NCI-H510A (cell line): ENCODE measurements at regions not wholly inside any gene's neighbourhood (a gene's known extent, or its start where the extent isn't known, plus 50 kb on each side); places are given as distances from the start of the nearest gene placed in this dataset.

ENCODE experiments used
- DNase-seq: peaks from one replicate; lab custom pipeline; 2025; lab: John Stamatoyannopoulos, UW

GRCh38 chr1:67991546-67991945 is 58.9 kb downstream of the DIRAS3 start:
- DNase-seq: no peak

- DNase-seq: no peak
Observed at GRCh38 chr1:67988066-67988465, 62.4 kb downstream of the DIRAS3 start.

- DNase-seq: no peak
Observed at GRCh38 chr1:67987046-67987799, 63.2 kb downstream of the DIRAS3 start.

GRCh38 chr1:67983867-67984266 is 66.6 kb downstream of the DIRAS3 start:
- no peak for DNase-seq

- DNase-seq: no peak
Observed at GRCh38 chr1:67980028-67980427, 70.4 kb downstream of the DIRAS3 start.

GRCh38 chr1:67979532-67979931 is 70.9 kb downstream of the DIRAS3 start:
- DNase-seq: no peak

GRCh38 chr1:67978890-67979516 is 71.4 kb downstream of the DIRAS3 start:
- DNase-seq: no peak

GRCh38 chr1:67977756-67978155 is 72.7 kb downstream of the DIRAS3 start:
- no peak for DNase-seq

- DNase-seq: no peak
Observed at GRCh38 chr1:67973051-67973450, 77.4 kb downstream of the DIRAS3 start.

- no peak for DNase-seq
Observed at GRCh38 chr1:67970088-67970487, 80.3 kb downstream of the DIRAS3 start.

- DNase-seq: no peak
Observed at GRCh38 chr1:67969446-67969845, 81.0 kb downstream of the DIRAS3 start.

- DNase-seq: no peak
Observed at GRCh38 chr1:67966666-67967009, 83.8 kb downstream of the DIRAS3 start.

- no peak for DNase-seq
Observed at GRCh38 chr1:67965995-67966665, 84.3 kb downstream of the DIRAS3 start.

- no peak for DNase-seq
Observed at GRCh38 chr1:67963263-67963662, 87.2 kb downstream of the DIRAS3 start.

- no peak for DNase-seq
Observed at GRCh38 chr1:67960766-67961165, 89.7 kb downstream of the DIRAS3 start.

- no peak for DNase-seq
Observed at GRCh38 chr1:67958472-67958871, 92.0 kb downstream of the DIRAS3 start.

- DNase-seq: no peak
Observed at GRCh38 chr1:67957066-67957465, 93.4 kb downstream of the DIRAS3 start.

GRCh38 chr1:67956116-67956515 is 94.3 kb downstream of the DIRAS3 start:
- DNase-seq: no peak

GRCh38 chr1:67955591-67955990 is 94.8 kb downstream of the DIRAS3 start:
- no peak for DNase-seq

- DNase-seq: no peak
Observed at GRCh38 chr1:67953301-67953700, 97.1 kb downstream of the DIRAS3 start.

- no peak for DNase-seq
Observed at GRCh38 chr1:67952071-67952470, 98.4 kb downstream of the DIRAS3 start.

GRCh38 chr1:67951014-67951413 is 99.4 kb downstream of the DIRAS3 start:
- no peak for DNase-seq
